WI38 (cell line): ENCODE measurements at regions not wholly inside any gene's neighbourhood (a gene's known extent, or its start where the extent isn't known, plus 50 kb on each side); places are given as distances from the start of the nearest gene placed in this dataset.
"Not testable (repeated sequence)": the region's sequence is repeated elsewhere in the genome, so short reads cannot be mapped to it uniquely, and the experiment has no call there.

Source experiments
- H3K4me3 ChIP-seq: 2 replicates; pipeline ENCODE4 v1.5.1; 2011; ENCODE audit warnings: low read depth, mild to moderate bottlenecking, control low read depth, low read length
- CTCF ChIP-seq: IDR thresholded peaks from 2 replicates; pipeline ENCODE4 v1.5.1; 2012; ENCODE audit warnings: low read depth, mild to moderate bottlenecking, control low read depth, low read length

- no peak for TF ChIP-seq CTCF
- H3K4me3 ChIP-seq = no peak overlapping the region
These were observed 288.7 kb upstream of the SFSWAP start for GRCh38 chr12:131422187-131422520.

- TF ChIP-seq CTCF = no peak
- no peak overlapping the region for H3K4me3 ChIP-seq
These were observed 288.1 kb upstream of the SFSWAP start for GRCh38 chr12:131422744-131423143.

- no peak overlapping the region for H3K4me3 ChIP-seq
- no peak for TF ChIP-seq CTCF
These were observed 286.6 kb upstream of the SFSWAP start for GRCh38 chr12:131424270-131424669.

GRCh38 chr12:131425112-131426075 lies 285.5 kb upstream of the SFSWAP start:
- H3K4me3 ChIP-seq = no peak overlapping the region

GRCh38 chr12:131428091-131428685 lies 282.7 kb upstream of the SFSWAP start:
- TF ChIP-seq CTCF = no peak

More at GRCh38 chr12:131425112-131426075, 285.5 kb upstream of the SFSWAP start:
- no peak for TF ChIP-seq CTCF

GRCh38 chr12:131429221-131429620 lies 281.7 kb upstream of the SFSWAP start:
- H3K4me3 ChIP-seq = not testable (repeated sequence)

More at GRCh38 chr12:131428091-131428685, 282.7 kb upstream of the SFSWAP start:
- H3K4me3 ChIP-seq = no peak overlapping the region

- not testable (repeated sequence) for H3K4me3 ChIP-seq
These were observed 281.2 kb upstream of the SFSWAP start for GRCh38 chr12:131429697-131430096.

- no peak overlapping the region for H3K4me3 ChIP-seq
- TF ChIP-seq CTCF = no peak
These were observed 280.6 kb upstream of the SFSWAP start for GRCh38 chr12:131430158-131430742.

GRCh38 chr12:131431126-131431655 lies 279.7 kb upstream of the SFSWAP start:
- not testable (repeated sequence) for H3K4me3 ChIP-seq
